NCI-H1694 treated with DMSO at 0.1 percent for 48 hours (cell line): ENCODE measurements at regions not wholly inside any gene's neighbourhood (a gene's known extent, or its start where the extent isn't known, plus 50 kb on each side); places are given as distances from the start of the nearest gene placed in this dataset.

Experiments used
- DNase-seq: peaks from one replicate; lab custom pipeline; 2025; lab: John Stamatoyannopoulos, UW

GRCh38 chr14:96980835-96981234 is 183.7 kb downstream of the VRK1 start:
- no peak for DNase-seq

GRCh38 chr14:96986256-96987085 is 189.3 kb downstream of the VRK1 start:
- DNase-seq, result no peak

GRCh38 chr14:96987086-96987474 is 189.9 kb downstream of the VRK1 start:
- no peak for DNase-seq

- DNase-seq, result no peak
These were observed 190.6 kb downstream of the VRK1 start for GRCh38 chr14:96987771-96988170.

GRCh38 chr14:96989306-96989705 is 192.1 kb downstream of the VRK1 start:
- DNase-seq, result no peak

- no peak for DNase-seq
These were observed 194.0 kb downstream of the VRK1 start for GRCh38 chr14:96991226-96991625.

GRCh38 chr14:96994999-96995398 is 197.8 kb downstream of the VRK1 start:
- no peak for DNase-seq

GRCh38 chr14:96997269-96997668 is 200.1 kb downstream of the VRK1 start:
- DNase-seq, result no peak

GRCh38 chr14:96997996-96998395 is 200.8 kb downstream of the VRK1 start:
- no peak for DNase-seq

GRCh38 chr14:96999654-97000155 is 202.5 kb downstream of the VRK1 start:
- DNase-seq, result no peak

- no peak for DNase-seq
These were observed 205.3 kb downstream of the VRK1 start for GRCh38 chr14:97002454-97002853.

- peak; percentile 86 for DNase-seq
These were observed 208.8 kb downstream of the VRK1 start for GRCh38 chr14:97005934-97006333.

- peak; percentile 7 for DNase-seq
These were observed 213.4 kb downstream of the VRK1 start for GRCh38 chr14:97010491-97011160.

GRCh38 chr14:97013878-97014277 is 216.7 kb downstream of the VRK1 start:
- no peak for DNase-seq

- no peak for DNase-seq
These were observed 223.8 kb downstream of the VRK1 start for GRCh38 chr14:97021001-97021400.

- DNase-seq, result no peak
These were observed 224.5 kb downstream of the VRK1 start for GRCh38 chr14:97021571-97022168.

GRCh38 chr14:97022741-97023140 is 225.6 kb downstream of the VRK1 start:
- no peak for DNase-seq

GRCh38 chr14:97023871-97024270 is 226.7 kb downstream of the VRK1 start:
- no peak for DNase-seq

- DNase-seq, result no peak
These were observed 227.1 kb downstream of the VRK1 start for GRCh38 chr14:97024300-97024699.

GRCh38 chr14:97025722-97026121 is 228.5 kb downstream of the VRK1 start:
- no peak for DNase-seq

GRCh38 chr14:97027256-97027999 is 230.2 kb downstream of the VRK1 start:
- no peak for DNase-seq

GRCh38 chr14:97028382-97028781 is 231.2 kb downstream of the VRK1 start:
- no peak for DNase-seq
